ENCODE measurements at regions not wholly inside any gene's neighbourhood (a gene's known extent, or its start where the extent isn't known, plus 50 kb on each side); places are given as distances from the start of the nearest gene placed in this dataset.

- no peak for DNase-seq (ENCODE audit: low read depth)
Measured at GRCh38 chr1:229822026-229822425, 196.0 kb downstream of the URB2 start.

GRCh38 chr1:229825042-229825441 lies 199.0 kb downstream of the URB2 start:
- no peak for DNase-seq (ENCODE audit: low read depth)

GRCh38 chr1:229828461-229828860 lies 202.4 kb downstream of the URB2 start:
- DNase-seq (ENCODE audit: low read depth), result no peak

- DNase-seq (ENCODE audit: low read depth), result no peak
Measured at GRCh38 chr1:229832695-229833094, 206.6 kb downstream of the URB2 start.

- DNase-seq (ENCODE audit: low read depth), result no peak
Measured at GRCh38 chr1:229834230-229834629, 208.2 kb downstream of the URB2 start.

GRCh38 chr1:229835226-229835625 lies 209.2 kb downstream of the URB2 start:
- no peak for DNase-seq (ENCODE audit: low read depth)

- no peak for DNase-seq (ENCODE audit: low read depth)
Measured at GRCh38 chr1:229836324-229836723, 210.3 kb downstream of the URB2 start.

GRCh38 chr1:229838204-229838603 lies 212.2 kb downstream of the URB2 start:
- DNase-seq (ENCODE audit: low read depth), result no peak

GRCh38 chr1:229839800-229840199 lies 213.8 kb downstream of the URB2 start:
- DNase-seq (ENCODE audit: low read depth), result no peak

- DNase-seq (ENCODE audit: low read depth), result no peak
Measured at GRCh38 chr1:229841230-229841629, 215.2 kb downstream of the URB2 start.

- DNase-seq (ENCODE audit: low read depth), result no peak
Measured at GRCh38 chr1:229842302-229843255, 216.5 kb downstream of the URB2 start.

- no peak for DNase-seq (ENCODE audit: low read depth)
Measured at GRCh38 chr1:229843627-229844238, 217.7 kb downstream of the URB2 start.

GRCh38 chr1:229844675-229845074 lies 218.6 kb downstream of the URB2 start:
- no peak for DNase-seq (ENCODE audit: low read depth)

GRCh38 chr1:229845410-229846138 lies 219.5 kb downstream of the URB2 start:
- no peak for DNase-seq (ENCODE audit: low read depth)

- DNase-seq (ENCODE audit: low read depth), result no peak
Measured at GRCh38 chr1:229846351-229846750, 220.3 kb downstream of the URB2 start.

GRCh38 chr1:229848752-229849677 lies 218.0 kb upstream of the GALNT2 start:
- DNase-seq (ENCODE audit: low read depth), result no peak

GRCh38 chr1:229851511-229851910 lies 215.5 kb upstream of the GALNT2 start:
- DNase-seq (ENCODE audit: low read depth), result no peak

GRCh38 chr1:229853751-229854150 lies 213.3 kb upstream of the GALNT2 start:
- DNase-seq (ENCODE audit: low read depth), result no peak

- no peak for DNase-seq (ENCODE audit: low read depth)
Measured at GRCh38 chr1:229854620-229855019, 212.4 kb upstream of the GALNT2 start.

GRCh38 chr1:229856009-229856650 lies 210.9 kb upstream of the GALNT2 start:
- DNase-seq (ENCODE audit: low read depth), result no peak

- no peak for DNase-seq (ENCODE audit: low read depth)
Measured at GRCh38 chr1:229857585-229857984, 209.5 kb upstream of the GALNT2 start.

All from activated T-helper 1 cell treated with Interleukin-2 at 50 U/mL for 16 hours (primary cell).